ENCODE measurements at regions not wholly inside any gene's neighbourhood (a gene's known extent, or its start where the extent isn't known, plus 50 kb on each side); places are given as distances from the start of the nearest gene placed in this dataset.

DNA sequence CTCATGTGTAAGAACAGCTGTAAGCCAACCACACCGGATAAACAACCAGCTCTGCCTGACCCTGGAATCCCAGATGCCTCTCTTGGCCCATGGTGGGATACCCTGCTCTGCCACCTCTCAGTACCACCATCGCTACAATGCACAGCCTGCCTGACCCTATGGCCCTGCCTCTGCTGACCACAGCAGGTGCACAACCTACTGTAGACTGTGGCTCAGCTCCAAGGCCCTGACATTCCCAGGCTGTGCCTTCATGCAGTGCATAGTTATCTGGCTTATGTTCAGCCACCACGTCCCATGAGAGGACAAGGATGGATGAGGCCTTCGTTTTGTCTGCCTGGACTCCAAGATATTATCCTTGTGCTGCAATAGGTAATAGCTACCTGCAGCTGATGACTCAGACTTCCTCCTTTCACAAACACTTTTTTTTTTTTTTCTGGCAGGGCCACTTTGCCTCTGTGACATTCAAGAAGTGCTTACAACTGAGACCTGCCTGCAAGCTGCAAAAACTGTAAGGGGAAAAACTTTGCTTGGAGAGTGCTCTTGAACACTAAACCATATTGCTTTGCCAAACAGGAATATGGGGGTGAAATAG, 177.7 kb downstream of the URB2 start (continued):
- TF ChIP-seq, protein P1, sequence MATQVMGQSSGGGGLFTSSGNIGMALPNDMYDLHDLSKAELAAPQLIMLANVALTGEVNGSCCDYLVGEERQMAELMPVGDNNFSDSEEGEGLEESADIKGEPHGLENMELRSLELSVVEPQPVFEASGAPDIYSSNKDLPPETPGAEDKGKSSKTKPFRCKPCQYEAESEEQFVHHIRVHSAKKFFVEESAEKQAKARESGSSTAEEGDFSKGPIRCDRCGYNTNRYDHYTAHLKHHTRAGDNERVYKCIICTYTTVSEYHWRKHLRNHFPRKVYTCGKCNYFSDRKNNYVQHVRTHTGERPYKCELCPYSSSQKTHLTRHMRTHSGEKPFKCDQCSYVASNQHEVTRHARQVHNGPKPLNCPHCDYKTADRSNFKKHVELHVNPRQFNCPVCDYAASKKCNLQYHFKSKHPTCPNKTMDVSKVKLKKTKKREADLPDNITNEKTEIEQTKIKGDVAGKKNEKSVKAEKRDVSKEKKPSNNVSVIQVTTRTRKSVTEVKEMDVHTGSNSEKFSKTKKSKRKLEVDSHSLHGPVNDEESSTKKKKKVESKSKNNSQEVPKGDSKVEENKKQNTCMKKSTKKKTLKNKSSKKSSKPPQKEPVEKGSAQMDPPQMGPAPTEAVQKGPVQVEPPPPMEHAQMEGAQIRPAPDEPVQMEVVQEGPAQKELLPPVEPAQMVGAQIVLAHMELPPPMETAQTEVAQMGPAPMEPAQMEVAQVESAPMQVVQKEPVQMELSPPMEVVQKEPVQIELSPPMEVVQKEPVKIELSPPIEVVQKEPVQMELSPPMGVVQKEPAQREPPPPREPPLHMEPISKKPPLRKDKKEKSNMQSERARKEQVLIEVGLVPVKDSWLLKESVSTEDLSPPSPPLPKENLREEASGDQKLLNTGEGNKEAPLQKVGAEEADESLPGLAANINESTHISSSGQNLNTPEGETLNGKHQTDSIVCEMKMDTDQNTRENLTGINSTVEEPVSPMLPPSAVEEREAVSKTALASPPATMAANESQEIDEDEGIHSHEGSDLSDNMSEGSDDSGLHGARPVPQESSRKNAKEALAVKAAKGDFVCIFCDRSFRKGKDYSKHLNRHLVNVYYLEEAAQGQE (IDR thresholded peaks at IDR 0.05; ENCODE audit: low read depth, low read length): no peak
- TF ChIP-seq TEAD4 (IDR thresholded peaks at IDR 0.05; ENCODE audit: borderline replicate concordance, insufficient read depth) (no peak), SIN3A (IDR thresholded peaks at IDR 0.05; ENCODE audit: borderline replicate concordance, low read depth, low read length) (no peak), TAF1 (IDR thresholded peaks at IDR 0.05; ENCODE audit: borderline replicate concordance, low read depth, low read length) (no peak), RXRA (IDR thresholded peaks at IDR 0.05; ENCODE audit: borderline replicate concordance, low read depth) (no peak), GATA2 (CRISPR knock-in tag; IDR thresholded peaks at IDR 0.05) (no peak)

DNA sequence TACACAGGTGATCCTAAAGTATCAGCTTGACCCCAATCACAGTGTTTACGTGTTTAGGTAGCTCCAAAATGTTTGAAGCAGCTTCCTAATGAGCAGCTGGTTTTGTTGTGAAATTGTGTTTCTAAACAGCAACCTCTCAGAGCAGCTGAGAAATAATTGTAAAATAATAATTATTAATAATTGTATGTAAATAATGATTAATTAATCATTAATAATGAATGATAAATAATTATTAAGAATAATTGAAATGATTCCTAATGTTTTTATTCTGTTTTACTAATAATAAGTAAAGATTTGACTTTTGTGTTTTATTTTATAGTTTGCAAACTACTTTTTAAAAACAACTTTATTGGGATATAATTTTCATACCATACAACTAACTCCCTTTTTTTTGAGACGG, 182.2 kb downstream of the URB2 start:
- Histone ChIP-seq H3K4me1 (ENCODE audit: control insufficient read depth in 1 of 2, insufficient read depth in 2 of 2, low read depth in 1 of 2, low read length in 1 of 2) (no peaks in the 10 kb centered on the region), H3K79me2 (ENCODE audit: insufficient read depth) (no peaks in the 10 kb centered on the region), H3K4me3 (ENCODE audit: low read depth in 2 of 2, low read length in 1 of 2) (no peak overlapping the region), H3K9ac (no peak overlapping the region), H3K36me3 (replicated peaks in 1 of 2; ENCODE audit: control insufficient read depth in 1 of 2, insufficient read depth in 2 of 2, low read length in 1 of 2) (no peaks in the 10 kb centered on the region), H2AFZ (ENCODE audit: low read depth) (no peak overlapping the region), H3K27ac (ENCODE audit: low read depth in 2 of 2, low read length in 1 of 2) (no peak overlapping the region), H3K9me2 (no peaks in the 10 kb centered on the region), H3F3A (replicated peaks; ENCODE audit: insufficient read depth) (no peaks in the 10 kb centered on the region), H3K4me2 (no peak overlapping the region), H3K9me3 (no peaks in the 10 kb centered on the region), H4K20me1 (ENCODE audit: insufficient read depth) (no peaks in the 10 kb centered on the region), H3K27me3 (ENCODE audit: insufficient read depth) (no peaks in the 10 kb centered on the region)
- POLR2A ChIA-PET: no interaction called here
- WGBS (ENCODE audit: low lambda C conversion rate): 14% methylated on average over 2 of the region's 2 CpGs
- DNase-seq: no peak
- TF ChIP-seq, protein P2, sequence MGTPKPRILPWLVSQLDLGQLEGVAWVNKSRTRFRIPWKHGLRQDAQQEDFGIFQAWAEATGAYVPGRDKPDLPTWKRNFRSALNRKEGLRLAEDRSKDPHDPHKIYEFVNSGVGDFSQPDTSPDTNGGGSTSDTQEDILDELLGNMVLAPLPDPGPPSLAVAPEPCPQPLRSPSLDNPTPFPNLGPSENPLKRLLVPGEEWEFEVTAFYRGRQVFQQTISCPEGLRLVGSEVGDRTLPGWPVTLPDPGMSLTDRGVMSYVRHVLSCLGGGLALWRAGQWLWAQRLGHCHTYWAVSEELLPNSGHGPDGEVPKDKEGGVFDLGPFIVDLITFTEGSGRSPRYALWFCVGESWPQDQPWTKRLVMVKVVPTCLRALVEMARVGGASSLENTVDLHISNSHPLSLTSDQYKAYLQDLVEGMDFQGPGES (IDR thresholded peaks at IDR 0.05; ENCODE audit: low read depth, low read length): no peak
- no peak for TF ChIP-seq GABPA (IDR thresholded peaks at IDR 0.05; ENCODE audit: low read depth)
- TF ChIP-seq SMC3 (IDR thresholded peaks at IDR 0.05; ENCODE audit: low read depth, low read length): no peak
- no peak for TF ChIP-seq RAD21 (IDR thresholded peaks at IDR 0.05; ENCODE audit: low read length)
- no peak for TF ChIP-seq POLR2AphosphoS5 (IDR thresholded peaks at IDR 0.05; ENCODE audit: low read depth, low read length)
- TF ChIP-seq YY1 (IDR thresholded peaks at IDR 0.05; ENCODE audit: low read depth): no peak
- TF ChIP-seq MEF2A (IDR thresholded peaks at IDR 0.05; ENCODE audit: borderline replicate concordance, low read depth): no peak
- TF ChIP-seq FOXJ3 (CRISPR knock-in tag; IDR thresholded peaks at IDR 0.05): no peak
- TF ChIP-seq, protein P3, sequence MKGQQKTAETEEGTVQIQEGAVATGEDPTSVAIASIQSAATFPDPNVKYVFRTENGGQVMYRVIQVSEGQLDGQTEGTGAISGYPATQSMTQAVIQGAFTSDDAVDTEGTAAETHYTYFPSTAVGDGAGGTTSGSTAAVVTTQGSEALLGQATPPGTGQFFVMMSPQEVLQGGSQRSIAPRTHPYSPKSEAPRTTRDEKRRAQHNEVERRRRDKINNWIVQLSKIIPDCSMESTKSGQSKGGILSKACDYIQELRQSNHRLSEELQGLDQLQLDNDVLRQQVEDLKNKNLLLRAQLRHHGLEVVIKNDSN (IDR thresholded peaks at IDR 0.05; ENCODE audit: borderline replicate concordance, low read depth): no peak
- no peak for TF ChIP-seq RCOR1 (IDR thresholded peaks at IDR 0.05; ENCODE audit: low read length)
- no peak for TF ChIP-seq NRF1 (IDR thresholded peaks at IDR 0.05; ENCODE audit: low read depth, low read length)
- TF ChIP-seq CHD2 (IDR thresholded peaks at IDR 0.05; ENCODE audit: low read length, partially characterized antibody): no peak
- CTCF ChIA-PET: no interaction called here

Data from SK-N-SH (cell line).